ENCODE measurements at regions not wholly inside any gene's neighbourhood (a gene's known extent, or its start where the extent isn't known, plus 50 kb on each side); places are given as distances from the start of the nearest gene placed in this dataset.

GRCh38 chr6:169862892-169863525 lies 111.6 kb downstream of the ERMARD start:
- no peaks in the 10 kb centered on the region for H4K20me1 ChIP-seq (ENCODE audit: insufficient read depth, low read length)
- H3K9me3 ChIP-seq (replicated peaks in 1 of 2; ENCODE audit: control insufficient read depth in 1 of 2, insufficient read depth in 1 of 2, low read length in 2 of 2), result peaks cover 9 to 24% of the 10 kb centered on the region in 2 donors
- Mint-ChIP-seq H3K27ac (no peak overlapping the region), H3K9me3 (peaks cover 11 to 18% (median 13%) of the 10 kb centered on the region in 7 donors), H3K36me3 (no peaks in the 10 kb centered on the region), H3K4me1 (peaks cover 6% of the 10 kb centered on the region), H3K4me3 (no peak overlapping the region), H3K27me3 (ENCODE audit: low read depth in 3 of 3) (peaks cover 1 to 6% (median 1%) of the 10 kb centered on the region in 3 donors)
- no peak overlapping the region for H2AFZ ChIP-seq (ENCODE audit: insufficient read depth, low read depth, low read length, poor library complexity, severe bottlenecking)
- H3K4me1 ChIP-seq (ENCODE audit: control insufficient read depth in 1 of 2, insufficient read depth in 2 of 2, low read length in 2 of 2), result no peaks in the 10 kb centered on the region
- DNase-seq, result no peak
- no peaks in the 10 kb centered on the region for H3K79me2 ChIP-seq (ENCODE audit: insufficient read depth, low read length)
- intact Hi-C loops (cut with micrococcal nuclease), result no loop called here
- no peak overlapping the region for H3K27ac ChIP-seq (ENCODE audit: low read depth in 1 of 2, low read length in 2 of 2)
- no peak for TF ChIP-seq CTCF (IDR thresholded peaks at IDR 0.05)
- H3K4me2 ChIP-seq (replicated peaks; ENCODE audit: extremely low read depth, low read length, poor library complexity, severe bottlenecking), result no peak overlapping the region
- H3K36me3 ChIP-seq (replicated peaks in 1 of 2; ENCODE audit: control insufficient read depth in 1 of 2, insufficient read depth in 2 of 2, low read length in 2 of 2), result no peaks in the 10 kb centered on the region
- no peak overlapping the region for H3K4me3 ChIP-seq (replicated peaks in 1 of 3; ENCODE audit: low read depth in 2 of 3, low read length in 3 of 3)
- H3K27me3 ChIP-seq (ENCODE audit: control insufficient read depth in 2 of 2, insufficient read depth in 2 of 2, low read length in 2 of 2), result no peaks in the 10 kb centered on the region
- no peak overlapping the region for H3K9ac ChIP-seq (ENCODE audit: insufficient read depth, low read length, poor library complexity, severe bottlenecking)
- WGBS (ENCODE audit: insufficient coverage), result 95% methylated on average over 18 of the region's 20 CpGs

- Histone ChIP-seq H3K36me3 (replicated peaks in 1 of 2; ENCODE audit: control insufficient read depth in 1 of 2, insufficient read depth in 2 of 2, low read length in 2 of 2) (no peaks in the 10 kb centered on the region), H2AFZ (ENCODE audit: insufficient read depth, low read depth, low read length, poor library complexity, severe bottlenecking) (no peak overlapping the region), H3K4me2 (replicated peaks; ENCODE audit: extremely low read depth, low read length, poor library complexity, severe bottlenecking) (no peak overlapping the region), H3K9ac (ENCODE audit: insufficient read depth, low read length, poor library complexity, severe bottlenecking) (no peak overlapping the region), H3K4me1 (ENCODE audit: control insufficient read depth in 1 of 2, insufficient read depth in 2 of 2, low read length in 2 of 2) (no peaks in the 10 kb centered on the region), H3K27me3 (ENCODE audit: control insufficient read depth in 2 of 2, insufficient read depth in 2 of 2, low read length in 2 of 2) (no peaks in the 10 kb centered on the region), H3K4me3 (replicated peaks in 1 of 3; ENCODE audit: low read depth in 2 of 3, low read length in 3 of 3) (no peak overlapping the region), H3K79me2 (ENCODE audit: insufficient read depth, low read length) (no peaks in the 10 kb centered on the region), H4K20me1 (ENCODE audit: insufficient read depth, low read length) (no peaks in the 10 kb centered on the region), H3K27ac (ENCODE audit: low read depth in 1 of 2, low read length in 2 of 2) (no peak overlapping the region), H3K9me3 (replicated peaks in 1 of 2; ENCODE audit: control insufficient read depth in 1 of 2, insufficient read depth in 1 of 2, low read length in 2 of 2) (peaks cover 14 to 32% of the 10 kb centered on the region in 2 donors)
- H3K27ac Mint-ChIP-seq, result no peak overlapping the region
- peaks cover 1 to 6% (median 1%) of the 10 kb centered on the region in 3 donors for H3K27me3 Mint-ChIP-seq (ENCODE audit: low read depth in 3 of 3)
- intact Hi-C loops (cut with micrococcal nuclease), result no loop called here
- H3K4me3 Mint-ChIP-seq, result no peak overlapping the region
- peaks cover 6% of the 10 kb centered on the region for H3K4me1 Mint-ChIP-seq
- H3K9me3 Mint-ChIP-seq, result peaks cover 17 to 25% (median 19%) of the 10 kb centered on the region in 7 donors
- WGBS (ENCODE audit: insufficient coverage), result 54% methylated on average over 7 of the region's 17 CpGs
- no peaks in the 10 kb centered on the region for H3K36me3 Mint-ChIP-seq
- DNase-seq, result no peak
- TF ChIP-seq CTCF (IDR thresholded peaks at IDR 0.05), result no peak
These were observed 110.8 kb downstream of the ERMARD start for GRCh38 chr6:169862043-169862891.

Measured in CD14-positive monocyte (primary cell).